ENCODE measurements at regions not wholly inside any gene's neighbourhood (a gene's known extent, or its start where the extent isn't known, plus 50 kb on each side); places are given as distances from the start of the nearest gene placed in this dataset.

DNA sequence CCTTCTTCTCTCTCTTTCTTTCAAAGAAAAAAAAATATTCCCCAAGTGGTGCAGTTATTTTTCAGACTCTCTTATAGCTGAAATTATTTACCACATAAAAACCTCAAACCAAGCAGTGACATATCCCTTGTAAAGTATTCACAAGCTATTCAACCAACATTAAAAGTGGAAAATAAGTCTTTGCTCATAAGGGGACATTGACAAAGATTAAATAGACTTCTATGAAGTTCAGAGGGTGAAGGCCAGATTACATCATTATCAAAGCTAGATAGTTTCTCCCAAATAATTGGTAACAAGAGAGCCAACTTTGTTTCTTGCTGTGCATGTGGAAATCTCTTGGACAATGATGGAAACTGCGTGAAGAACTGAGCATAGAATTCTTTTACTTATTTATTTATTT is 379.8 kb upstream of the RSPO3 start:
- no peak for TF ChIP-seq CTCF (IDR thresholded peaks at IDR 0.05; ENCODE audit: insufficient read depth, low read length, poor library complexity, severe bottlenecking)
- no peak for DNase-seq (ENCODE audit: low read depth)
- Histone ChIP-seq H3K4me3 (ENCODE audit: low read depth, low read length) (no peak overlapping the region), H3K27me3 (ENCODE audit: control insufficient read depth, insufficient read depth, low read length) (no peaks in the 10 kb centered on the region), H3K36me3 (ENCODE audit: control insufficient read depth, insufficient read depth, low read length) (no peaks in the 10 kb centered on the region)

DNA sequence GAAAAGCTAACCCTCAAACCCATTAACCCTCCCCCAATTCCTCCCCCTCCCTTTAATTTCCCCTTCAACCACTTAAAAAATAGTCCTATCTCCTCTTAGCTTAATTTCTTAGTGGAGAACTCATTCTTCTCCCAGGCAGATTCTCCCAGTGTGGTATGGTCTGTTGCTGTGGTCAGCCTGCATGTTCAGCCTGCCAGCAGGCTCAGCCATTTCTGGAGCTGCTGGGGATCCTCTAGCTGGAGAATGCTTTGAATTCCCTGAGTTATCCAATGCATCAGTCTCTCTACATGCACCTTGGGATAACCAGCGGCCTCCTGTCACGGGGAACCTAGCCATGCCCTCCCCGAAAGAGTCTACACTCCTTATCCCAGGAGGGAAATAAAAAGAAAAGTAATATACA is 375.4 kb upstream of the RSPO3 start:
- no peak for DNase-seq (ENCODE audit: low read depth)
- Histone ChIP-seq H3K27me3 (ENCODE audit: control insufficient read depth, insufficient read depth, low read length) (no peaks in the 10 kb centered on the region), H3K36me3 (ENCODE audit: control insufficient read depth, insufficient read depth, low read length) (no peaks in the 10 kb centered on the region), H3K4me3 (ENCODE audit: low read depth, low read length) (no peak overlapping the region)
- TF ChIP-seq CTCF (IDR thresholded peaks at IDR 0.05; ENCODE audit: insufficient read depth, low read length, poor library complexity, severe bottlenecking), result no peak

DNA sequence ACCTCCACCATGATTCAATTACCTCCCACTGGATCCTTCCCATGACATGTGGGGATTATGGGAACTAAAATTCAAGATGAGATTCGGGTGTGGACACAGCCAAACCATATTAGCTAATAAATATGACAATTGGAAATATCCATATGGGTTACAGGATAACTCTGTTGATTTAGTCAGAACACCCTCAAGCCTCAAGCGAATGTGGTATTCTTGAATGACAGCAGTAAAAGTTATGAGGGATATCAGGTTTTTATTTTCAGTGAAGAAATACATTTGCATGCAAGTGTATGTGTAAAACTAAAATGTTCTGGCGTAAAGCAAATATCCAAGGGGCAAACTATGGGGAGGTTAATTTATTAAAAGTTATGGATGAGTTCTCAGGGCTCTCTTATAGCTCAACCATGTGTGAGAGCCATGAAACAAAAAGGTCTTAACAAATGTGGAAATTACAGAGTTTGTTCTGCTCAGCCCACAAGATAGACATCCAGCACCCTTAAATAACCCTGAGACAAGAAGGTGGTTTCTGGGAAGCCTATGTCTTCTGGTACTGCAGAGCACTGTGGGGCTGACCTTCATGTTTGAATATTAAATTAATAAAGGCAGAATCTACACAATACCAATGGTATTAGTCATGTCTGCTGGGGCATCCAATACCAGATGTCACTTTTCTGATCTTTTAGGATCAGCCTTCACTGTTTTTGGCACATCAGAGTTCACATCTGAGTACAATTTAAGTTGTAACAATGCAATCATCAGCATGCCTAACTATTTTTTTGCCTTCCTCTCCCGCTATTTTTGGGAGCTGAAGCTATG is 370.5 kb upstream of the RSPO3 start:
- Histone ChIP-seq H3K27me3 (ENCODE audit: control insufficient read depth, insufficient read depth, low read length) (no peaks in the 10 kb centered on the region), H3K36me3 (ENCODE audit: control insufficient read depth, insufficient read depth, low read length) (no peaks in the 10 kb centered on the region), H3K4me3 (ENCODE audit: low read depth, low read length) (no peak overlapping the region)
- TF ChIP-seq CTCF (IDR thresholded peaks at IDR 0.05; ENCODE audit: insufficient read depth, low read length, poor library complexity, severe bottlenecking), result no peak
- DNase-seq (ENCODE audit: low read depth), result no peak

GRCh38 chr6:126753606-126754005 is 364.9 kb upstream of the RSPO3 start:
- H3K4me3 ChIP-seq (ENCODE audit: low read depth, low read length), result no peak overlapping the region
- TF ChIP-seq CTCF (IDR thresholded peaks at IDR 0.05; ENCODE audit: insufficient read depth, low read length, poor library complexity, severe bottlenecking), result no peak
- no peaks in the 10 kb centered on the region for H3K36me3 ChIP-seq (ENCODE audit: control insufficient read depth, insufficient read depth, low read length)
- no peaks in the 10 kb centered on the region for H3K27me3 ChIP-seq (ENCODE audit: control insufficient read depth, insufficient read depth, low read length)
- no peak for DNase-seq (ENCODE audit: low read depth)

DNA sequence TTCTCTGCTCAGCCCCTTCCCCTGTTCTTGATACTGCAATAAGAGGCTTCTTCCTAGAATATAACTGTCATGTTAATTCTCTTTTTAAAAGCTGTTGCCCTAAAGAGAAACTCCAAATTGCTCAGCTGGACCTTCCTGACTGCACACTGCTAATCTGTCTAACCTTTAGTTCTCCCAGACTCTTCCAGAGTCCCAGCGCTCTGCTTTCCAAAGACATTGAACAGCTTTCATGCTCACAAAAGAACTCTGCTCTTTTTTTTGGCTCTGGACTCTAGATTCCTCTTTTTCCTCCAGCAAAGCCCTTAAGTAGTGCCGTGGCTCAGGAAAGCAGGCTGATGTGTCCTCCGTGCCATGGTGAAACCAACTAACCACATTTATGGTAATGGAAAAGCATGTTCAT is 356.6 kb upstream of the RSPO3 start:
- no peak for DNase-seq (ENCODE audit: low read depth)
- H3K4me3 ChIP-seq (ENCODE audit: low read depth, low read length), result no peak overlapping the region
- no peak for TF ChIP-seq CTCF (IDR thresholded peaks at IDR 0.05; ENCODE audit: insufficient read depth, low read length, poor library complexity, severe bottlenecking)
- H3K27me3 ChIP-seq (ENCODE audit: control insufficient read depth, insufficient read depth, low read length), result no peaks in the 10 kb centered on the region
- no peaks in the 10 kb centered on the region for H3K36me3 ChIP-seq (ENCODE audit: control insufficient read depth, insufficient read depth, low read length)

GRCh38 chr6:126764104-126764503 is 354.4 kb upstream of the RSPO3 start:
- no peak for TF ChIP-seq CTCF (IDR thresholded peaks at IDR 0.05; ENCODE audit: insufficient read depth, low read length, poor library complexity, severe bottlenecking)
- no peaks in the 10 kb centered on the region for H3K27me3 ChIP-seq (ENCODE audit: control insufficient read depth, insufficient read depth, low read length)
- DNase-seq (ENCODE audit: low read depth), result no peak
- H3K4me3 ChIP-seq (ENCODE audit: low read depth, low read length), result no peak overlapping the region
- no peaks in the 10 kb centered on the region for H3K36me3 ChIP-seq (ENCODE audit: control insufficient read depth, insufficient read depth, low read length)

Data from kidney epithelial cell (primary cell).